ENCODE measurements at regions not wholly inside any gene's neighbourhood (a gene's known extent, or its start where the extent isn't known, plus 50 kb on each side); places are given as distances from the start of the nearest gene placed in this dataset.

- DNase-seq, result no peak
Observed at GRCh38 chr1:55512466-55512865, 297.3 kb upstream of the USP24 start.

- no peak for DNase-seq
Observed at GRCh38 chr1:55507578-55507931, 292.4 kb upstream of the USP24 start.

GRCh38 chr1:55506740-55507577 lies 291.8 kb upstream of the USP24 start:
- no peak for DNase-seq

GRCh38 chr1:55505326-55505725 lies 290.2 kb upstream of the USP24 start:
- no peak for DNase-seq

- no peak for DNase-seq
Observed at GRCh38 chr1:55504306-55504731, 289.2 kb upstream of the USP24 start.

- DNase-seq, result no peak
Observed at GRCh38 chr1:55503663-55504305, 288.6 kb upstream of the USP24 start.

- no peak for DNase-seq
Observed at GRCh38 chr1:55500601-55501000, 285.4 kb upstream of the USP24 start.

- no peak for DNase-seq
Observed at GRCh38 chr1:55490547-55490946, 275.4 kb upstream of the USP24 start.

- DNase-seq, result no peak
Observed at GRCh38 chr1:55484173-55484572, 269.0 kb upstream of the USP24 start.

GRCh38 chr1:55483523-55483922 lies 268.4 kb upstream of the USP24 start:
- DNase-seq, result no peak

- no peak for DNase-seq
Observed at GRCh38 chr1:55481634-55482033, 266.5 kb upstream of the USP24 start.

- DNase-seq, result no peak
Observed at GRCh38 chr1:55480029-55480795, 265.0 kb upstream of the USP24 start.

GRCh38 chr1:55478742-55479141 lies 263.6 kb upstream of the USP24 start:
- peak in 1 of 2 experiments; percentile 13 for DNase-seq

GRCh38 chr1:55477953-55478352 lies 262.8 kb upstream of the USP24 start:
- DNase-seq, result no peak

- DNase-seq, result no peak
Observed at GRCh38 chr1:55476445-55477015, 261.4 kb upstream of the USP24 start.

- DNase-seq, result no peak
Observed at GRCh38 chr1:55474168-55474786, 259.1 kb upstream of the USP24 start.

- no peak for DNase-seq
Observed at GRCh38 chr1:55473661-55474060, 258.5 kb upstream of the USP24 start.

- DNase-seq, result no peak
Observed at GRCh38 chr1:55472784-55473183, 257.6 kb upstream of the USP24 start.

GRCh38 chr1:55472115-55472514 lies 257.0 kb upstream of the USP24 start:
- DNase-seq, result no peak

- no peak for DNase-seq
Observed at GRCh38 chr1:55468142-55468795, 253.1 kb upstream of the USP24 start.

GRCh38 chr1:55466921-55467320 lies 251.8 kb upstream of the USP24 start:
- DNase-seq, result no peak

GRCh38 chr1:55466373-55466772 lies 251.2 kb upstream of the USP24 start:
- no peak for DNase-seq
